ENCODE measurements at regions not wholly inside any gene's neighbourhood (a gene's known extent, or its start where the extent isn't known, plus 50 kb on each side); places are given as distances from the start of the nearest gene placed in this dataset.

- no peaks in the 10 kb centered on the region for H3K36me3 Mint-ChIP-seq
- CTCF ChIA-PET: no interaction called here
- no peaks in the 10 kb centered on the region for H3K36me3 ChIP-seq (ENCODE audit: control insufficient read depth in 2 of 2, extremely low read depth in 1 of 2, insufficient read depth in 1 of 2, low read length in 1 of 2)
- H3K4me3 Mint-ChIP-seq: no peak overlapping the region
- POLR2A ChIA-PET: no interaction called here
- no peak overlapping the region for H3K27ac ChIP-seq (ENCODE audit: low read length)
- ATAC-seq (replicated peaks in 1 of 4) (no peak), DNase-seq (no peak)
- H3K27me3 ChIP-seq (replicated peaks in 1 of 2; ENCODE audit: control insufficient read depth in 2 of 2, extremely low read depth in 1 of 2, insufficient read depth in 2 of 2, low read length in 1 of 2): no peaks in the 10 kb centered on the region
- H3K9me3 Mint-ChIP-seq: no peaks in the 10 kb centered on the region
- H3K4me1 Mint-ChIP-seq: no peaks in the 10 kb centered on the region
- no peaks in the 10 kb centered on the region for H3K4me1 ChIP-seq (ENCODE audit: control insufficient read depth in 1 of 2, extremely low read depth in 1 of 2, insufficient read depth in 2 of 2, low read length in 2 of 2)
- H3K27ac Mint-ChIP-seq: no peak overlapping the region
- no peaks in the 10 kb centered on the region for H3K9me3 ChIP-seq
- no peaks in the 10 kb centered on the region for H3K27me3 Mint-ChIP-seq
- H3K4me3 ChIP-seq (ENCODE audit: control insufficient read depth in 1 of 2, extremely low read depth in 1 of 2, low read length in 1 of 2): no peak overlapping the region
Observed at GRCh38 chr7:16241017-16241416, 180.3 kb downstream of the CRPPA start.

- peaks cover 0 to 9% (median 8%) of the 10 kb centered on the region in 3 donors for H3K9me3 Mint-ChIP-seq
- H3K27ac Mint-ChIP-seq: no peak overlapping the region
- H3K4me3 Mint-ChIP-seq: no peak overlapping the region
- H3K27me3 ChIP-seq (replicated peaks in 1 of 2; ENCODE audit: control insufficient read depth in 2 of 2, extremely low read depth in 1 of 2, insufficient read depth in 2 of 2, low read length in 1 of 2): no peaks in the 10 kb centered on the region
- H3K36me3 Mint-ChIP-seq: no peaks in the 10 kb centered on the region
- DNase-seq: no peak
- no peaks in the 10 kb centered on the region for H3K27me3 Mint-ChIP-seq
- H3K27ac ChIP-seq (ENCODE audit: low read length): no peak overlapping the region
- CTCF ChIA-PET: no interaction called here
- ATAC-seq (replicated peaks in 1 of 4): no peak
- no peaks in the 10 kb centered on the region for H3K9me3 ChIP-seq
- no peak overlapping the region for H3K4me3 ChIP-seq (ENCODE audit: control insufficient read depth in 1 of 2, extremely low read depth in 1 of 2, low read length in 1 of 2)
- no peaks in the 10 kb centered on the region for H3K4me1 Mint-ChIP-seq
- no peaks in the 10 kb centered on the region for H3K36me3 ChIP-seq (ENCODE audit: control insufficient read depth in 2 of 2, extremely low read depth in 1 of 2, insufficient read depth in 1 of 2, low read length in 1 of 2)
- POLR2A ChIA-PET: no interaction called here
- H3K4me1 ChIP-seq (ENCODE audit: control insufficient read depth in 1 of 2, extremely low read depth in 1 of 2, insufficient read depth in 2 of 2, low read length in 2 of 2): peaks cover 0 to 2% of the 10 kb centered on the region in 2 experiments
Observed at GRCh38 chr7:16236381-16236780, 185.0 kb downstream of the CRPPA start.

- peaks cover 3 to 11% (median 11%) of the 10 kb centered on the region in 3 donors for H3K9me3 Mint-ChIP-seq
- no peaks in the 10 kb centered on the region for H3K4me1 Mint-ChIP-seq
- ATAC-seq (replicated peaks in 1 of 4): no peak
- H3K27me3 Mint-ChIP-seq: no peaks in the 10 kb centered on the region
- no peak for DNase-seq
- WGBS (ENCODE audit: insufficient coverage): no CpG with 5 or more reads among the region's 5 CpGs
- H3K9me3 ChIP-seq: peaks cover 4% of the 10 kb centered on the region
- POLR2A ChIA-PET: no interaction called here
- CTCF ChIA-PET: interaction anchor here in 1 of 2 donors (0.5 kb wide), 1 partner anchor 67 kb away, joined by 8 read pairs; no protein-coding TSS in a partner anchor
- no peak overlapping the region for H3K27ac ChIP-seq (ENCODE audit: low read length)
- no peak overlapping the region for H3K4me3 ChIP-seq (ENCODE audit: control insufficient read depth in 1 of 2, extremely low read depth in 1 of 2, low read length in 1 of 2)
- H3K4me3 Mint-ChIP-seq: no peak overlapping the region
- no peak overlapping the region for H3K27ac Mint-ChIP-seq
- H3K36me3 Mint-ChIP-seq: no peaks in the 10 kb centered on the region
- H3K4me1 ChIP-seq (ENCODE audit: control insufficient read depth in 1 of 2, extremely low read depth in 1 of 2, insufficient read depth in 2 of 2, low read length in 2 of 2): peaks cover 0 to 2% of the 10 kb centered on the region in 2 experiments
- H3K27me3 ChIP-seq (replicated peaks in 1 of 2; ENCODE audit: control insufficient read depth in 2 of 2, extremely low read depth in 1 of 2, insufficient read depth in 2 of 2, low read length in 1 of 2): no peaks in the 10 kb centered on the region
- no peaks in the 10 kb centered on the region for H3K36me3 ChIP-seq (ENCODE audit: control insufficient read depth in 2 of 2, extremely low read depth in 1 of 2, insufficient read depth in 1 of 2, low read length in 1 of 2)
Observed at GRCh38 chr7:16235147-16236114, 185.9 kb downstream of the CRPPA start.

- H3K27me3 Mint-ChIP-seq: no peaks in the 10 kb centered on the region
- no peaks in the 10 kb centered on the region for H3K36me3 Mint-ChIP-seq
- Histone ChIP-seq H3K9me3 (peaks cover 7% of the 10 kb centered on the region), H3K4me1 (ENCODE audit: control insufficient read depth in 1 of 2, extremely low read depth in 1 of 2, insufficient read depth in 2 of 2, low read length in 2 of 2) (peaks cover 0 to 2% of the 10 kb centered on the region in 2 experiments), H3K27ac (ENCODE audit: low read length) (no peak overlapping the region), H3K27me3 (replicated peaks in 1 of 2; ENCODE audit: control insufficient read depth in 2 of 2, extremely low read depth in 1 of 2, insufficient read depth in 2 of 2, low read length in 1 of 2) (no peaks in the 10 kb centered on the region), H3K36me3 (ENCODE audit: control insufficient read depth in 2 of 2, extremely low read depth in 1 of 2, insufficient read depth in 1 of 2, low read length in 1 of 2) (no peaks in the 10 kb centered on the region), H3K4me3 (ENCODE audit: control insufficient read depth in 1 of 2, extremely low read depth in 1 of 2, low read length in 1 of 2) (no peak overlapping the region)
- ATAC-seq (replicated peaks in 1 of 4): no peak
- ChIA-PET POLR2A (no interaction called here), CTCF (interaction anchor here in 1 of 2 donors (0.5 kb wide), 1 partner anchor 68 kb away, joined by 8 read pairs; no protein-coding TSS in a partner anchor)
- H3K4me1 Mint-ChIP-seq: no peaks in the 10 kb centered on the region
- no peak for DNase-seq
- H3K27ac Mint-ChIP-seq: no peak overlapping the region
- no peak overlapping the region for H3K4me3 Mint-ChIP-seq
- WGBS (ENCODE audit: insufficient coverage): no CpG with 5 or more reads among the region's 2 CpGs
- H3K9me3 Mint-ChIP-seq: peaks cover 11 to 20% (median 19%) of the 10 kb centered on the region in 3 donors
Observed at GRCh38 chr7:16234493-16235146, 186.7 kb downstream of the CRPPA start.

- ChIA-PET CTCF (no interaction called here), POLR2A (interaction anchor here in 1 of 2 donors (0.6 kb wide), 1 partner anchor 1249 kb away, joined by 3 read pairs; no protein-coding TSS in a partner anchor)
- no CpG with 5 or more reads among the region's 2 CpGs for WGBS (ENCODE audit: insufficient coverage)
- Mint-ChIP-seq H3K4me3 (no peak overlapping the region), H3K36me3 (no peaks in the 10 kb centered on the region), H3K4me1 (no peaks in the 10 kb centered on the region), H3K9me3 (peaks cover 15 to 31% (median 23%) of the 10 kb centered on the region in 3 donors), H3K27me3 (no peaks in the 10 kb centered on the region), H3K27ac (no peak overlapping the region)
- Histone ChIP-seq H3K27me3 (replicated peaks in 1 of 2; ENCODE audit: control insufficient read depth in 2 of 2, extremely low read depth in 1 of 2, insufficient read depth in 2 of 2, low read length in 1 of 2) (no peaks in the 10 kb centered on the region), H3K4me3 (ENCODE audit: control insufficient read depth in 1 of 2, extremely low read depth in 1 of 2, low read length in 1 of 2) (no peak overlapping the region), H3K36me3 (ENCODE audit: control insufficient read depth in 2 of 2, extremely low read depth in 1 of 2, insufficient read depth in 1 of 2, low read length in 1 of 2) (no peaks in the 10 kb centered on the region), H3K4me1 (ENCODE audit: control insufficient read depth in 1 of 2, extremely low read depth in 1 of 2, insufficient read depth in 2 of 2, low read length in 2 of 2) (peaks cover 0 to 2% of the 10 kb centered on the region in 2 experiments), H3K27ac (ENCODE audit: low read length) (no peak overlapping the region), H3K9me3 (peaks cover 7% of the 10 kb centered on the region)
- no peak for DNase-seq
- ATAC-seq (replicated peaks in 1 of 4): no peak
Observed at GRCh38 chr7:16233517-16233916, 187.8 kb downstream of the CRPPA start.

- no peak overlapping the region for H3K4me3 Mint-ChIP-seq
- POLR2A ChIA-PET: no interaction called here
- H3K27me3 Mint-ChIP-seq: no peaks in the 10 kb centered on the region
- Histone ChIP-seq H3K27me3 (replicated peaks in 1 of 2; ENCODE audit: control insufficient read depth in 2 of 2, extremely low read depth in 1 of 2, insufficient read depth in 2 of 2, low read length in 1 of 2) (no peaks in the 10 kb centered on the region), H3K36me3 (ENCODE audit: control insufficient read depth in 2 of 2, extremely low read depth in 1 of 2, insufficient read depth in 1 of 2, low read length in 1 of 2) (no peaks in the 10 kb centered on the region), H3K9me3 (peaks cover 7% of the 10 kb centered on the region), H3K27ac (ENCODE audit: low read length) (no peak overlapping the region), H3K4me3 (ENCODE audit: control insufficient read depth in 1 of 2, extremely low read depth in 1 of 2, low read length in 1 of 2) (no peak overlapping the region), H3K4me1 (ENCODE audit: control insufficient read depth in 1 of 2, extremely low read depth in 1 of 2, insufficient read depth in 2 of 2, low read length in 2 of 2) (peaks cover 0 to 2% of the 10 kb centered on the region in 2 experiments)
- H3K4me1 Mint-ChIP-seq: no peaks in the 10 kb centered on the region
- ATAC-seq (replicated peaks in 1 of 4): no peak
- no CpG with 5 or more reads among the region's 1 CpG for WGBS (ENCODE audit: insufficient coverage)
- no peak for DNase-seq
- peaks cover 20 to 40% (median 28%) of the 10 kb centered on the region in 3 donors for H3K9me3 Mint-ChIP-seq
- no peak overlapping the region for H3K27ac Mint-ChIP-seq
- CTCF ChIA-PET: no interaction called here
- H3K36me3 Mint-ChIP-seq: no peaks in the 10 kb centered on the region
Observed at GRCh38 chr7:16232273-16232672, 189.1 kb downstream of the CRPPA start.
